K562 (cell line): ENCODE measurements at regions not wholly inside any gene's neighbourhood (a gene's known extent, or its start where the extent isn't known, plus 50 kb on each side); places are given as distances from the start of the nearest gene placed in this dataset.

Experiments
- ATF3 ChIP-seq, 2 experiments: fragments of 450-650 bp in 1 of 2; sonication (generic) in 1 of 2; formaldehyde crosslinking in 1 of 2; IDR thresholded peaks in 1 of 2; conservative IDR thresholded peaks in 1 of 2; 2 replicates each; pipeline versions ENCODE4 v1.6.1 to v1.8.1; 2016 to 2023; ENCODE audit warnings: mild to moderate bottlenecking in 2 of 2, moderate library complexity in 2 of 2, inconsistent platforms in 1 of 2, missing genetic modification reagents in 1 of 2
- CTCF ChIP-seq, 3 experiments: IDR thresholded peaks in 2 of 3; conservative IDR thresholded peaks in 1 of 3; 2 replicates each; pipeline ENCODE4 v1.5.1; 2011 to 2012; ENCODE audit warnings: low read length in 3 of 3, mild to moderate bottlenecking in 3 of 3, control low read depth in 2 of 3, improper control_type of control experiment in 1 of 3, inconsistent platforms in 1 of 3, low read depth in 1 of 3, mixed read lengths in 1 of 3, moderate library complexity in 1 of 3; ENCODE audit not compliant: insufficient read depth in 2 of 3
- FOXP4 ChIP-seq: sonication (generic); formaldehyde crosslinking; IDR thresholded peaks from 2 replicates; pipeline ENCODE4 v1.8.0; 2022; ENCODE audit warnings: mild to moderate bottlenecking, missing genetic modification reagents, borderline replicate concordance
- GABPB2 ChIP-seq: fragments of 250-450 bp; sonication (Bioruptor Pico); conservative IDR thresholded peaks from 2 replicates; pipeline ENCODE4 v1.5.1; 2021; ENCODE audit warnings: mild to moderate bottlenecking
- MAX ChIP-seq: sonication (generic); formaldehyde crosslinking; IDR thresholded peaks from 2 replicates; pipeline ENCODE4 v1.9.0; 2022; ENCODE audit warnings: mild to moderate bottlenecking, missing genetic modification reagents
- PKNOX1 ChIP-seq: fragments of 450-650 bp; IDR thresholded peaks from 2 replicates; pipeline ENCODE4 v1.6.1; 2016
- POLR2AphosphoS5 ChIP-seq: IDR thresholded peaks from 2 replicates; pipeline ENCODE4 v1.6.1; 2011; ENCODE audit warnings: mild to moderate bottlenecking, low read depth, low read length, moderate library complexity; ENCODE audit not compliant: control insufficient read depth, insufficient read depth
- RB1 ChIP-seq: fragments of 450-650 bp; IDR thresholded peaks from 2 replicates; pipeline ENCODE4 v1.6.1; 2017; ENCODE audit warnings: low read depth, mild to moderate bottlenecking
- SAFB ChIP-seq: fragments of 200-400 bp; formaldehyde crosslinking; IDR thresholded peaks from 2 replicates; pipeline ENCODE4 v1.6.1; 2017; ENCODE audit warnings: low read depth, low read length, borderline replicate concordance
- ZNF146 ChIP-seq: IDR thresholded peaks from one replicate; pipeline ENCODE4 v1.6.1; 2018; ENCODE audit warnings: missing compliant biosample characterization; ENCODE audit not compliant: unreplicated experiment
- ZNF263 ChIP-seq: sonication (generic); formaldehyde crosslinking; IDR thresholded peaks from 2 replicates; pipeline ENCODE4 v1.8.0; 2022; ENCODE audit warnings: mild to moderate bottlenecking, missing genetic modification reagents, borderline replicate concordance
- ZNF282 ChIP-seq: sonication (generic); formaldehyde crosslinking; IDR thresholded peaks from 2 replicates; pipeline ENCODE4 v1.8.1; 2023; ENCODE audit warnings: missing genetic modification reagents

GRCh38 chr15:46921891-46922290, 795.4 kb upstream of the SEMA6D start:
- no peak for TF ChIP-seq ZNF282
- no peak for TF ChIP-seq GABPB2
- TF ChIP-seq CTCF (IDR thresholded peaks at IDR 0.05 in 2 of 3, conservative IDR thresholded peaks at IDR 0.05 in 1 of 3; ENCODE audit: insufficient read depth in 2 of 3, low read depth in 1 of 3, low read length in 3 of 3), result no peak
- TF ChIP-seq RB1, result no peak
- no peak for TF ChIP-seq FOXP4 (CRISPR knock-in tag)
- no peak for TF ChIP-seq POLR2AphosphoS5
- no peak for TF ChIP-seq PKNOX1
- no peak for TF ChIP-seq MAX (CRISPR knock-in tag)
- TF ChIP-seq ZNF263 (CRISPR knock-in tag), result no peak
- no peak for TF ChIP-seq ZNF146 (CRISPR knock-in tag)
- no peak for TF ChIP-seq SAFB
- TF ChIP-seq ATF3 (IDR thresholded peaks at IDR 0.05), result no peak
- TF ChIP-seq ATF3 (CRISPR knock-in tag; conservative IDR thresholded peaks at IDR 0.05), result no peak
